ENCODE measurements at regions not wholly inside any gene's neighbourhood (a gene's known extent, or its start where the extent isn't known, plus 50 kb on each side); places are given as distances from the start of the nearest gene placed in this dataset.

GRCh38 chr12:102543494-102544485, 63.4 kb upstream of the IGF1 start:
- intact Hi-C loops (cut with DNase I): no loop called here
- no peaks in the 10 kb centered on the region for H3K27me3 ChIP-seq
- no peaks in the 10 kb centered on the region for H3K36me3 ChIP-seq
- no peak for TF ChIP-seq POLR2AphosphoS5 (IDR thresholded peaks at IDR 0.05; ENCODE audit: insufficient read depth in 1 of 2, low read depth in 1 of 2)
- no peak for TF ChIP-seq CTCF (IDR thresholded peaks at IDR 0.05)
- no peak for TF ChIP-seq POLR2A (IDR thresholded peaks at IDR 0.05)
- H3K4me3 ChIP-seq: no peak overlapping the region
- H3K9me3 ChIP-seq: no peaks in the 10 kb centered on the region
- DNase-seq (ENCODE audit: extremely low spot score in 2 of 2): no peak
- peaks cover 3% of the 10 kb centered on the region for H3K4me1 ChIP-seq
- peak overlapping the region; percentile 46 for H3K27ac ChIP-seq

- Histone ChIP-seq H3K27me3 (no peaks in the 10 kb centered on the region), H3K4me3 (no peak overlapping the region), H3K27ac (peak overlapping the region; percentile 46), H3K36me3 (no peaks in the 10 kb centered on the region), H3K9me3 (no peaks in the 10 kb centered on the region), H3K4me1 (no peaks in the 10 kb centered on the region)
- no peak for TF ChIP-seq POLR2AphosphoS5 (IDR thresholded peaks at IDR 0.05; ENCODE audit: insufficient read depth in 1 of 2, low read depth in 1 of 2)
- TF ChIP-seq POLR2A (IDR thresholded peaks at IDR 0.05): no peak
- no peak for TF ChIP-seq CTCF (IDR thresholded peaks at IDR 0.05)
- DNase-seq (ENCODE audit: extremely low spot score in 2 of 2): no peak
- intact Hi-C loops (cut with DNase I): no loop called here
Measured at GRCh38 chr12:102542816-102543440, 62.6 kb upstream of the IGF1 start.

GRCh38 chr12:102540815-102541385, 60.5 kb upstream of the IGF1 start:
- H3K27ac ChIP-seq: no peak overlapping the region
- H3K4me1 ChIP-seq: peaks cover 2% of the 10 kb centered on the region
- TF ChIP-seq POLR2AphosphoS5 (IDR thresholded peaks at IDR 0.05; ENCODE audit: insufficient read depth in 1 of 2, low read depth in 1 of 2): no peak
- no peak for TF ChIP-seq CTCF (IDR thresholded peaks at IDR 0.05)
- TF ChIP-seq POLR2A (IDR thresholded peaks at IDR 0.05): no peak
- DNase-seq (ENCODE audit: extremely low spot score in 2 of 2): no peak
- intact Hi-C loops (cut with DNase I): no loop called here
- H3K36me3 ChIP-seq: no peaks in the 10 kb centered on the region
- H3K4me3 ChIP-seq: no peak overlapping the region
- no peaks in the 10 kb centered on the region for H3K9me3 ChIP-seq
- no peaks in the 10 kb centered on the region for H3K27me3 ChIP-seq

- Histone ChIP-seq H3K27me3 (no peaks in the 10 kb centered on the region), H3K9me3 (no peaks in the 10 kb centered on the region), H3K4me1 (peaks cover 12% of the 10 kb centered on the region), H3K27ac (no peak overlapping the region), H3K4me3 (no peak overlapping the region), H3K36me3 (no peaks in the 10 kb centered on the region)
- no peak for TF ChIP-seq POLR2AphosphoS5 (IDR thresholded peaks at IDR 0.05; ENCODE audit: insufficient read depth in 1 of 2, low read depth in 1 of 2)
- TF ChIP-seq POLR2A (IDR thresholded peaks at IDR 0.05): no peak
- TF ChIP-seq CTCF (IDR thresholded peaks at IDR 0.05): no peak
- intact Hi-C loops (cut with DNase I): no loop called here
- no peak for DNase-seq (ENCODE audit: extremely low spot score in 2 of 2)
Measured at GRCh38 chr12:102539651-102540553, 59.5 kb upstream of the IGF1 start.
